ENCODE measurements at regions not wholly inside any gene's neighbourhood (a gene's known extent, or its start where the extent isn't known, plus 50 kb on each side); places are given as distances from the start of the nearest gene placed in this dataset.

- TF ChIP-seq CTCF (IDR thresholded peaks at IDR 0.05) (no peak), POLR2A (IDR thresholded peaks at IDR 0.05) (no peak)
Measured at GRCh38 chr20:17835240-17835933, 133.2 kb downstream of the SNX5 start.
